HEK293 (cell line): ENCODE measurements at regions not wholly inside any gene's neighbourhood (a gene's known extent, or its start where the extent isn't known, plus 50 kb on each side); places are given as distances from the start of the nearest gene placed in this dataset.

Source experiments
- PRDM2 ChIP-seq: fragments of 450-650 bp; formaldehyde crosslinking; IDR thresholded peaks from 2 replicates; pipeline ENCODE4 v1.5.1; 2016; ENCODE audit warnings: missing biosample characterization, missing genetic modification characterization, borderline replicate concordance
- REST ChIP-seq: fragments of 450-650 bp; formaldehyde crosslinking; IDR thresholded peaks from 2 replicates; pipeline ENCODE4 v1.5.1; 2016; ENCODE audit warnings: missing biosample characterization, missing genetic modification characterization
- TCF7L2 ChIP-seq: IDR thresholded peaks from 2 replicates; pipeline ENCODE4 v1.6.1; 2011; ENCODE audit warnings: low read depth, mild to moderate bottlenecking, inconsistent platforms, low read length, moderate library complexity, borderline replicate concordance
- YY1 ChIP-seq: fragments of 450-650 bp; formaldehyde crosslinking; IDR thresholded peaks from 2 replicates; pipeline ENCODE4 v1.5.1; 2018; ENCODE audit warnings: missing biosample characterization, missing genetic modification characterization
- ZBTB1 ChIP-seq: fragments of 450-650 bp; formaldehyde crosslinking; IDR thresholded peaks from 2 replicates; pipeline ENCODE4 v1.5.1; 2016; ENCODE audit warnings: missing biosample characterization, missing genetic modification characterization
- ZBTB21 ChIP-seq: fragments of 450-650 bp; formaldehyde crosslinking; IDR thresholded peaks from 2 replicates; pipeline ENCODE4 v1.5.1; 2017; ENCODE audit warnings: missing biosample characterization, missing genetic modification characterization
- ZEB2 ChIP-seq: fragments of 450-650 bp; formaldehyde crosslinking; IDR thresholded peaks from 2 replicates; pipeline ENCODE4 v1.5.1; 2016; ENCODE audit warnings: missing biosample characterization, missing genetic modification characterization
- ZNF121 ChIP-seq: fragments of 450-650 bp; formaldehyde crosslinking; IDR thresholded peaks from 2 replicates; pipeline ENCODE4 v1.5.1; 2016; ENCODE audit warnings: missing biosample characterization, missing genetic modification characterization
- ZNF274 ChIP-seq, 2 experiments: fragments of 200-500 bp in 1 of 2; fragments of 450-650 bp in 1 of 2; sonication (Bioruptor generic) in 1 of 2; formaldehyde crosslinking in 1 of 2; IDR thresholded peaks; 2 replicates each; pipeline versions ENCODE4 v1.5.1 to v1.6.1; 2014 to 2016; ENCODE audit warnings: borderline replicate concordance in 1 of 2, inconsistent platforms in 1 of 2, low read length in 1 of 2, missing biosample characterization in 1 of 2, missing genetic modification characterization in 1 of 2
- ZNF791 ChIP-seq: fragments of 450-650 bp; formaldehyde crosslinking; IDR thresholded peaks from 2 replicates; pipeline ENCODE4 v1.5.1; 2016; ENCODE audit warnings: missing biosample characterization, missing genetic modification characterization
- TF ChIP-seq, protein P1 (sequence below): fragments of 450-650 bp; formaldehyde crosslinking; IDR thresholded peaks from 2 replicates; pipeline ENCODE4 v1.5.1; 2016; ENCODE audit warnings: missing biosample characterization, missing genetic modification characterization
- TF ChIP-seq, protein P2 (sequence below): fragments of 450-650 bp; formaldehyde crosslinking; IDR thresholded peaks from 2 replicates; pipeline ENCODE4 v1.5.1; 2016; ENCODE audit warnings: missing biosample characterization, missing genetic modification characterization
- TF ChIP-seq, protein P3 (sequence below): fragments of 450-650 bp; IDR thresholded peaks from 2 replicates; pipeline ENCODE4 v1.5.1; 2018; ENCODE audit warnings: missing biosample characterization, mild to moderate bottlenecking, missing genetic modification characterization
- TF ChIP-seq, protein P4 (sequence below): IDR thresholded peaks from 2 replicates; pipeline ENCODE4 v1.6.1; 2011; ENCODE audit warnings: mild to moderate bottlenecking, low read depth, low read length, borderline replicate concordance

GRCh38 chr18:2164644-2165550 lies 406.4 kb downstream of the METTL4 start:
- TF ChIP-seq YY1 (tag by site-specific recombination) = no peak
- TF ChIP-seq ZBTB21 = no peak
- TF ChIP-seq, protein P1, sequence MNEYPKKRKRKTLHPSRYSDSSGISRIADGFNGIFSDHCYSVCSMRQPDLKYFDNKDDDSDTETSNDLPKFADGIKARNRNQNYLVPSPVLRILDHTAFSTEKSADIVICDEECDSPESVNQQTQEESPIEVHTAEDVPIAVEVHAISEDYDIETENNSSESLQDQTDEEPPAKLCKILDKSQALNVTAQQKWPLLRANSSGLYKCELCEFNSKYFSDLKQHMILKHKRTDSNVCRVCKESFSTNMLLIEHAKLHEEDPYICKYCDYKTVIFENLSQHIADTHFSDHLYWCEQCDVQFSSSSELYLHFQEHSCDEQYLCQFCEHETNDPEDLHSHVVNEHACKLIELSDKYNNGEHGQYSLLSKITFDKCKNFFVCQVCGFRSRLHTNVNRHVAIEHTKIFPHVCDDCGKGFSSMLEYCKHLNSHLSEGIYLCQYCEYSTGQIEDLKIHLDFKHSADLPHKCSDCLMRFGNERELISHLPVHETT (tag by site-specific recombination) = no peak
- TF ChIP-seq, protein P2, sequence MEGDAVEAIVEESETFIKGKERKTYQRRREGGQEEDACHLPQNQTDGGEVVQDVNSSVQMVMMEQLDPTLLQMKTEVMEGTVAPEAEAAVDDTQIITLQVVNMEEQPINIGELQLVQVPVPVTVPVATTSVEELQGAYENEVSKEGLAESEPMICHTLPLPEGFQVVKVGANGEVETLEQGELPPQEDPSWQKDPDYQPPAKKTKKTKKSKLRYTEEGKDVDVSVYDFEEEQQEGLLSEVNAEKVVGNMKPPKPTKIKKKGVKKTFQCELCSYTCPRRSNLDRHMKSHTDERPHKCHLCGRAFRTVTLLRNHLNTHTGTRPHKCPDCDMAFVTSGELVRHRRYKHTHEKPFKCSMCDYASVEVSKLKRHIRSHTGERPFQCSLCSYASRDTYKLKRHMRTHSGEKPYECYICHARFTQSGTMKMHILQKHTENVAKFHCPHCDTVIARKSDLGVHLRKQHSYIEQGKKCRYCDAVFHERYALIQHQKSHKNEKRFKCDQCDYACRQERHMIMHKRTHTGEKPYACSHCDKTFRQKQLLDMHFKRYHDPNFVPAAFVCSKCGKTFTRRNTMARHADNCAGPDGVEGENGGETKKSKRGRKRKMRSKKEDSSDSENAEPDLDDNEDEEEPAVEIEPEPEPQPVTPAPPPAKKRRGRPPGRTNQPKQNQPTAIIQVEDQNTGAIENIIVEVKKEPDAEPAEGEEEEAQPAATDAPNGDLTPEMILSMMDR (tag by site-specific recombination) = no peak
- TF ChIP-seq ZEB2 (tag by site-specific recombination) = no peak
- TF ChIP-seq, protein P3, sequence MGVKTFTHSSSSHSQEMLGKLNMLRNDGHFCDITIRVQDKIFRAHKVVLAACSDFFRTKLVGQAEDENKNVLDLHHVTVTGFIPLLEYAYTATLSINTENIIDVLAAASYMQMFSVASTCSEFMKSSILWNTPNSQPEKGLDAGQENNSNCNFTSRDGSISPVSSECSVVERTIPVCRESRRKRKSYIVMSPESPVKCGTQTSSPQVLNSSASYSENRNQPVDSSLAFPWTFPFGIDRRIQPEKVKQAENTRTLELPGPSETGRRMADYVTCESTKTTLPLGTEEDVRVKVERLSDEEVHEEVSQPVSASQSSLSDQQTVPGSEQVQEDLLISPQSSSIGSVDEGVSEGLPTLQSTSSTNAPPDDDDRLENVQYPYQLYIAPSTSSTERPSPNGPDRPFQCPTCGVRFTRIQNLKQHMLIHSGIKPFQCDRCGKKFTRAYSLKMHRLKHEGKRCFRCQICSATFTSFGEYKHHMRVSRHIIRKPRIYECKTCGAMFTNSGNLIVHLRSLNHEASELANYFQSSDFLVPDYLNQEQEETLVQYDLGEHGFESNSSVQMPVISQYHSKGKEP (tag by site-specific recombination) = no peak
- no peak for TF ChIP-seq ZNF791 (tag by site-specific recombination)
- TF ChIP-seq, protein P4, sequence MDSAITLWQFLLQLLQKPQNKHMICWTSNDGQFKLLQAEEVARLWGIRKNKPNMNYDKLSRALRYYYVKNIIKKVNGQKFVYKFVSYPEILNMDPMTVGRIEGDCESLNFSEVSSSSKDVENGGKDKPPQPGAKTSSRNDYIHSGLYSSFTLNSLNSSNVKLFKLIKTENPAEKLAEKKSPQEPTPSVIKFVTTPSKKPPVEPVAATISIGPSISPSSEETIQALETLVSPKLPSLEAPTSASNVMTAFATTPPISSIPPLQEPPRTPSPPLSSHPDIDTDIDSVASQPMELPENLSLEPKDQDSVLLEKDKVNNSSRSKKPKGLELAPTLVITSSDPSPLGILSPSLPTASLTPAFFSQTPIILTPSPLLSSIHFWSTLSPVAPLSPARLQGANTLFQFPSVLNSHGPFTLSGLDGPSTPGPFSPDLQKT = no peak
- no peak for TF ChIP-seq ZNF121 (tag by site-specific recombination)
- no peak for TF ChIP-seq REST (tag by site-specific recombination)
- TF ChIP-seq ZBTB1 (tag by site-specific recombination) = no peak
- no peak for TF ChIP-seq ZNF274 (IDR thresholded peaks at IDR 0.05; ENCODE audit: low read length)
- no peak for TF ChIP-seq ZNF274 (tag by site-specific recombination; IDR thresholded peaks at IDR 0.05; ENCODE audit: borderline replicate concordance)
- no peak for TF ChIP-seq PRDM2 (tag by site-specific recombination)
- no peak for TF ChIP-seq TCF7L2
